Head of caudate nucleus (tissue), 42 donors: ENCODE measurements at regions not wholly inside any gene's neighbourhood (a gene's known extent, or its start where the extent isn't known, plus 50 kb on each side); places are given as distances from the start of the nearest gene placed in this dataset.

Experiments
- DNase-seq, 42 donors: peaks; one replicate each; pipeline versions ENCODE4 v3.0.0 to v3.0.0-alpha.2; 2020 to 2021; ENCODE audit warnings: mixed read lengths in 7 of 42
- intact Hi-C: fragments of 100-400 bp; cut with DNase I; formaldehyde crosslinking; loops from one replicate; pipeline ENCODE4 v1.15.0; 2022

- DNase-seq = no peak
- intact Hi-C loops = no loop called here
Observed at GRCh38 chr21:27292229-27292628, 325.3 kb upstream of the ADAMTS5 start.

DNA sequence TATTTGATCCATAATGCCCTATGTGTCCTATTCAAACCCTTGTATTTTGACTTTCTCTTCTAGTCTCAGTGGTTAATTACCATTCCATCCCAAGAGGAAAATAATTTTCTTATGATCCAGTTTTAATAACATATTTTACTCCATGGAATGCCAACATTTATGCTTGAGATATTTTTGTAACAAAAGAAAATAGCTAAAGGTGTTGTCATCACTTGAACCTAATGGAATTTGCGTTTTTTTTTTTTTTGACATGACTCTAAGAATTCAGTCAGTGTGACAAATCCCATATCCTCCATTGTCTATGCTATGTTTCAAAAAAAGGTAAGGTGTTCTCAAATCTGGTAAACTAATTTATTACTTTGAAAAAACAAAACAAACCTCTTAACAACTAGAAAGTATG is 324.1 kb upstream of the ADAMTS5 start:
- no peak for DNase-seq
- intact Hi-C loops = no loop called here

DNA sequence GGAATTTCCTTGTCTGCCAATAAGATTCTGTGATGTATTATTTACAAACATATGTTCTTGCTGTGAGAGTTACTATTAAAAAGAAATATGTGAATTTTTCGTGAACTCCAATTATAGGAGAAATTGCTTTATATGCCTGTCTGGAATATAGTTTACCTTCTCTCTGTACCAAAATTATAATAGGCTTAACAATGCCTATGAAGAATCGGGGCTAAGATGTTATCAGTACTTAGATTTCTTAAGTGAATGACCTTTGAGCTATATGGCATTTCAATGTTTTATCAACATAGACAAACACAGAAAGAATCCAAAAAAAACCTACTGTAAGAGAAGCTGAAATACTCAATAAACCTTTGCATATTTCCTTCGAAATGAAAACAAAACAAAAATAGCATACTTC is 323.1 kb upstream of the ADAMTS5 start:
- DNase-seq = no peak
- intact Hi-C loops = no loop called here

- no peak for DNase-seq
- intact Hi-C loops = no loop called here
Observed at GRCh38 chr21:27286760-27287159, 319.9 kb upstream of the ADAMTS5 start.

DNA sequence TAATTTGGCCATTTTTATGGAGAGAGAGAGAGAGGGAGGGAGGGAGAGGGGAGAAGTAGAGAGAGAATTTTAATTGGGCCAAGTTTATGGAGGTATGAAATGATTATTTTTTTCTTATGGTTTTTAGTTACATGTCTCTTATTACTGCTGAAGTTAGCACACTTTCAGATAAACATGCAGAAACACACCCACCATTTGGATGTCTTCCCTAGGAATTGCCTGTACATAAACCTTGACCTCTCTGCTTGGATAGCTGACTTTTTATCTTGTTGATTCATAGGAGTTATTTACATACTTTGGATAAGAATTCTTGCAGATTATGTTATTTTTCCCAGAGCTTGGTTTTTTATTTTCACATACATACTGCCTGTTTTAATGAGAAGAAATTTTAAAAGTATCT is 310.2 kb upstream of the ADAMTS5 start:
- intact Hi-C loops = no loop called here

GRCh38 chr21:27275294-27275927 is 308.5 kb upstream of the ADAMTS5 start:
- intact Hi-C loops = no loop called here

More for the DNA sequence above, 310.2 kb upstream of the ADAMTS5 start:
- no peak for DNase-seq

DNA sequence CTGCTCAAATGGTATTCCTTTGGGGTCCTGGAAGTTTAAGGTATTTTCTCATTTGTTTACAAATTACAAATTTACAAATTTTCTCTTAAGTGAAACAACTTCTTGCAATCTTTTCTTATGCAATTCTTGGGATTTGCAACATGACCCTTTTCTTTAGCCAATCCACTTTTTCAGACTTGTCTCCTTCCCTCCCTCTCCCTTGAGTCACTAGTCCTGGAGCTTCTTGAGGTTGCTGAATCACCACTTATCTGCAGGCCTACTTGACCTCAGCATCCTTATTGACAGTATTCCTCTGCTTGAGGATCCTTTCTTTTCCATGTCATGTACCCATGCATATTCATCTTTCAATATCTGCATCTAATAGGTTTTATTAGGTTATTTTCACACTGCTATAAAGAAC is 302.8 kb upstream of the ADAMTS5 start:
- intact Hi-C loops = no loop called here
- no peak for DNase-seq

More at GRCh38 chr21:27275294-27275927, 308.5 kb upstream of the ADAMTS5 start:
- no peak for DNase-seq

DNA sequence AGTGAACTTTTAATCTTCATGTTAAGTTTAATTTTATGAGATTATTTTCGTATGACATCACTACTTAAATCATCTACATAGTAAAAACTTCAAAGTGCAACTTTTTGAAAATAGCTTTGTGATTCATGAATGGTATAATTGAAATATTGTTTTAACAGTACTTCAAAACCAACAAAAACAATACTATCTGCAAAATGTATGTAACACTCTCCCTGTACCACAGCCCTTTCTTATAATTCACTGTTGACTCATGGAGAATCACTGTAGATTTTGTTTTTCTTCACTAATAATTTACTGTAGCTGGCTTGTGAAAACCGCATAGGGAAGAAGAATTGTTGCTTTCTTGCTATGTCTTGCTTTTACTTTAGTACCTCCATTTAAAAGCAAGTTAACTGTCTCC is 301.4 kb upstream of the ADAMTS5 start:
- DNase-seq = no peak
- intact Hi-C loops = no loop called here

GRCh38 chr21:27265949-27266348 is 299.1 kb upstream of the ADAMTS5 start:
- intact Hi-C loops = no loop called here
- no peak for DNase-seq

DNA sequence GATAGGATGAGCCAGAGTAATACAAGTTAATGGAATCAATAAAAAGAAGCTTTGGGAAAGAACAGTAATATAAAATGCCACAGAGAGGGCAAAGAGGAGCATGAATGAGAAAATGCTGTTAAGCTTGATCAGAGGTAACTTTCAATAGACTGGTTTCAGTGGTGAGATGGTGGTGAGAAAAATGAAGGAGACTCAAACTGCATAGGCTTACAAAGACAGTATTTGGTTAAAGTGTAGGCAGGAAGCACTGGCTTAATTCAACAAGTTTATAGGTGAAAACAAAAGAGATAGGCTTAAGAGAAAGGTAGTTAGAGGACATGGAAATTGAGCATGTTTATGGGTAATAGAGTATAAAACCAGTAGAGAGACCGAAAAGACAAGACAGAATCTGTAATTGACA is 298.6 kb upstream of the ADAMTS5 start:
- no peak for DNase-seq
- intact Hi-C loops = no loop called here

GRCh38 chr21:27261676-27262075 is 294.8 kb upstream of the ADAMTS5 start:
- intact Hi-C loops = no loop called here
- no peak for DNase-seq

DNA sequence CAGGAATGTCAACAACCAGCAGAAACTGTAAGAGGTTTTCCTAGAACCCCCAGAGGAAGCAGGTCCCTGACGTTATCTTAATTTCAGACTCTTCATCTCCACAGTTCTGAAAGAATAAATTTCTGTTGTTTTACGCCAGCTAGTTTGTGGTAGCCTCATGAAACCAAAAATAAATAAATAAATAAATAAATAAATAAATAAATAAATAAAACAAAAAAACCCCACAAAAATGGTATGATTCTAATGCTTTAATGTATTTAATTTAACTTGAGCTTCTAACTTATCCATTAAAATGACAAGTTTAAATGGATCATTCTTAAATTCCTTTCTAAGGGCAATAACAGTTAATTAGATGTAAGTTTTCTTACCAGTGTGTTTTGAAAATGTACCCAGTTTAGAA is 293.8 kb upstream of the ADAMTS5 start:
- intact Hi-C loops = no loop called here
- no peak for DNase-seq

- DNase-seq = no peak
- intact Hi-C loops = no loop called here
Observed at GRCh38 chr21:27258742-27259448, 292.0 kb upstream of the ADAMTS5 start.

GRCh38 chr21:27257908-27258556 is 291.1 kb upstream of the ADAMTS5 start:
- intact Hi-C loops = no loop called here
- DNase-seq = no peak

- intact Hi-C loops = no loop called here
Observed at GRCh38 chr21:27257226-27257625, 290.3 kb upstream of the ADAMTS5 start.

GRCh38 chr21:27251752-27252151 is 284.9 kb upstream of the ADAMTS5 start:
- intact Hi-C loops = no loop called here
- no peak for DNase-seq

More at GRCh38 chr21:27257226-27257625, 290.3 kb upstream of the ADAMTS5 start:
- DNase-seq = no peak

DNA sequence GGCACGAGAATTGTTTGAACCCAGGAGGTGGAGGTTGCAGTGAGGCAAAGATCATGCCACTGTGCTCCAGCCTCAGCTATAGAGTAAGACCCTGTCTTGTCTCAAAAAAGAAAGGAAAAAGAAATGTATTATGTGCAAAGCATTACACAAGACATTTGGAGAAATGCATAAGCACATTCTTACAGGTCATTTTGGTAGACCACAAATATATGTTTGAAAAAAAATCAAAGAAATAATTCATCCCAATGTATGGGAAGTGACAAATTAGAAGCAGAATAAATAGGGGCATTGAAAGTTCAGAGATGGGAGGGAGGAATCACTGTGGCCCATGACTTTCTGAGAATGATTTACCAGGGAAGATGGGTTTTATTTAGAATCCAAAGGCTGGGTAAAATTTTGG is 283.5 kb upstream of the ADAMTS5 start:
- no peak for DNase-seq
- intact Hi-C loops = no loop called here

DNA sequence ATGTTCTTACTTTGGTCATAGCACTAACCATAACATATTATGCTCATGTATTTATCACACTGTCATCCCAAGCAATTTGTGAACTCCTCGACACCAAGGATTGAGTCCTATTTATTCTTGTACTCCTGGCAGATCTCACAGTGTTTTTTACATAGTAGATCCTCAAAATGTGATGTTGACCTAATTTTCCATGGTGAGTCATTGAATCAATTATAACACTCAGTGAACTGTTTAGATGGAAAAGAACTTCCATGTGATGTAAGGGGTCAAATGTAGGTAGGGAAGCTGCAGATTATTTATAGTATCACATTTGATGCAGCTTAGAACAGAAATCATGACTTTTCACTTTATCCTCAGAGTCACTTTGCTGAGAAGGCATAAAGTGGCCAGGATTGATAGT is 281.9 kb upstream of the ADAMTS5 start:
- DNase-seq = peak in 1 of 42 donors; percentile 6

GRCh38 chr21:27246741-27247140 is 279.9 kb upstream of the ADAMTS5 start:
- intact Hi-C loops = no loop called here
- no peak for DNase-seq

More for the DNA sequence above, 281.9 kb upstream of the ADAMTS5 start:
- intact Hi-C loops = no loop called here

GRCh38 chr21:27244776-27245175 is 277.9 kb upstream of the ADAMTS5 start:
- no peak for DNase-seq
- intact Hi-C loops = no loop called here

- intact Hi-C loops = no loop called here
- DNase-seq = no peak
Observed at GRCh38 chr21:27244352-27244751, 277.5 kb upstream of the ADAMTS5 start.
